ENCODE measurements at regions not wholly inside any gene's neighbourhood (a gene's known extent, or its start where the extent isn't known, plus 50 kb on each side); places are given as distances from the start of the nearest gene placed in this dataset.

- Histone ChIP-seq H3K36me3 (ENCODE audit: control insufficient read depth, insufficient read depth, low read length) (no peaks in the 10 kb centered on the region), H3K4me1 (ENCODE audit: control insufficient read depth, insufficient read depth, low read length) (no peaks in the 10 kb centered on the region), H3K9me3 (ENCODE audit: control insufficient read depth, insufficient read depth, low read depth, low read length) (no peaks in the 10 kb centered on the region), H3K27me3 (ENCODE audit: control insufficient read depth, insufficient read depth, low read length) (no peaks in the 10 kb centered on the region), H3K4me3 (ENCODE audit: low read depth in 2 of 2, low read length in 2 of 2) (no peak overlapping the region), H3K27ac (ENCODE audit: low read length) (no peak overlapping the region)
- TF ChIP-seq TCF7L2 (IDR thresholded peaks at IDR 0.05; ENCODE audit: low read depth, low read length) (no peak), POLR2AphosphoS5 (IDR thresholded peaks at IDR 0.05; ENCODE audit: low read depth, low read length) (no peak), SIN3A (IDR thresholded peaks at IDR 0.05; ENCODE audit: borderline replicate concordance, insufficient read depth, low read depth, low read length) (no peak)
- TF ChIP-seq, protein P1, sequence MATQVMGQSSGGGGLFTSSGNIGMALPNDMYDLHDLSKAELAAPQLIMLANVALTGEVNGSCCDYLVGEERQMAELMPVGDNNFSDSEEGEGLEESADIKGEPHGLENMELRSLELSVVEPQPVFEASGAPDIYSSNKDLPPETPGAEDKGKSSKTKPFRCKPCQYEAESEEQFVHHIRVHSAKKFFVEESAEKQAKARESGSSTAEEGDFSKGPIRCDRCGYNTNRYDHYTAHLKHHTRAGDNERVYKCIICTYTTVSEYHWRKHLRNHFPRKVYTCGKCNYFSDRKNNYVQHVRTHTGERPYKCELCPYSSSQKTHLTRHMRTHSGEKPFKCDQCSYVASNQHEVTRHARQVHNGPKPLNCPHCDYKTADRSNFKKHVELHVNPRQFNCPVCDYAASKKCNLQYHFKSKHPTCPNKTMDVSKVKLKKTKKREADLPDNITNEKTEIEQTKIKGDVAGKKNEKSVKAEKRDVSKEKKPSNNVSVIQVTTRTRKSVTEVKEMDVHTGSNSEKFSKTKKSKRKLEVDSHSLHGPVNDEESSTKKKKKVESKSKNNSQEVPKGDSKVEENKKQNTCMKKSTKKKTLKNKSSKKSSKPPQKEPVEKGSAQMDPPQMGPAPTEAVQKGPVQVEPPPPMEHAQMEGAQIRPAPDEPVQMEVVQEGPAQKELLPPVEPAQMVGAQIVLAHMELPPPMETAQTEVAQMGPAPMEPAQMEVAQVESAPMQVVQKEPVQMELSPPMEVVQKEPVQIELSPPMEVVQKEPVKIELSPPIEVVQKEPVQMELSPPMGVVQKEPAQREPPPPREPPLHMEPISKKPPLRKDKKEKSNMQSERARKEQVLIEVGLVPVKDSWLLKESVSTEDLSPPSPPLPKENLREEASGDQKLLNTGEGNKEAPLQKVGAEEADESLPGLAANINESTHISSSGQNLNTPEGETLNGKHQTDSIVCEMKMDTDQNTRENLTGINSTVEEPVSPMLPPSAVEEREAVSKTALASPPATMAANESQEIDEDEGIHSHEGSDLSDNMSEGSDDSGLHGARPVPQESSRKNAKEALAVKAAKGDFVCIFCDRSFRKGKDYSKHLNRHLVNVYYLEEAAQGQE (IDR thresholded peaks at IDR 0.05; ENCODE audit: insufficient read depth in 1 of 2, low read depth in 2 of 2, low read length in 1 of 2) = no peak
- TF ChIP-seq, protein P2, sequence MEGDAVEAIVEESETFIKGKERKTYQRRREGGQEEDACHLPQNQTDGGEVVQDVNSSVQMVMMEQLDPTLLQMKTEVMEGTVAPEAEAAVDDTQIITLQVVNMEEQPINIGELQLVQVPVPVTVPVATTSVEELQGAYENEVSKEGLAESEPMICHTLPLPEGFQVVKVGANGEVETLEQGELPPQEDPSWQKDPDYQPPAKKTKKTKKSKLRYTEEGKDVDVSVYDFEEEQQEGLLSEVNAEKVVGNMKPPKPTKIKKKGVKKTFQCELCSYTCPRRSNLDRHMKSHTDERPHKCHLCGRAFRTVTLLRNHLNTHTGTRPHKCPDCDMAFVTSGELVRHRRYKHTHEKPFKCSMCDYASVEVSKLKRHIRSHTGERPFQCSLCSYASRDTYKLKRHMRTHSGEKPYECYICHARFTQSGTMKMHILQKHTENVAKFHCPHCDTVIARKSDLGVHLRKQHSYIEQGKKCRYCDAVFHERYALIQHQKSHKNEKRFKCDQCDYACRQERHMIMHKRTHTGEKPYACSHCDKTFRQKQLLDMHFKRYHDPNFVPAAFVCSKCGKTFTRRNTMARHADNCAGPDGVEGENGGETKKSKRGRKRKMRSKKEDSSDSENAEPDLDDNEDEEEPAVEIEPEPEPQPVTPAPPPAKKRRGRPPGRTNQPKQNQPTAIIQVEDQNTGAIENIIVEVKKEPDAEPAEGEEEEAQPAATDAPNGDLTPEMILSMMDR (IDR thresholded peaks at IDR 0.05) = no peak
- no TSS peak for BruUV-seq (replicated peaks)
- no peak for DNase-seq (ENCODE audit: low read depth, low spot score)
- no peak for ATAC-seq
- POLR2A ChIA-PET = no interaction called here
- CTCF ChIA-PET = no interaction called here
- intact Hi-C loops (cut with micrococcal nuclease; ENCODE audit: unreplicated experiment) (no loop called here), in situ Hi-C loops (cut with HindIII; ENCODE audit: low pct_unique_long_range_greater_than_20kb, low sequenced_read_pairs) (no loop called here)
These were observed 395.7 kb downstream of the RAPGEF2 start for GRCh38 chr4:159498446-159499115.

GRCh38 chr4:159500861-159501260 lies 398.0 kb downstream of the RAPGEF2 start:
- no peaks in the 10 kb centered on the region for H3K4me1 ChIP-seq (ENCODE audit: control insufficient read depth, insufficient read depth, low read length)
- H3K4me3 ChIP-seq (ENCODE audit: low read depth in 2 of 2, low read length in 2 of 2) = no peak overlapping the region
- BruUV-seq (replicated peaks) = no TSS peak
- H3K27ac ChIP-seq (ENCODE audit: low read length) = no peak overlapping the region
- POLR2A ChIA-PET = no interaction called here
- no peaks in the 10 kb centered on the region for H3K27me3 ChIP-seq (ENCODE audit: control insufficient read depth, insufficient read depth, low read length)
- no peaks in the 10 kb centered on the region for H3K36me3 ChIP-seq (ENCODE audit: control insufficient read depth, insufficient read depth, low read length)
- ATAC-seq (no peak), DNase-seq (ENCODE audit: low read depth, low spot score) (no peak)
- intact Hi-C loops (cut with micrococcal nuclease; ENCODE audit: unreplicated experiment) (no loop called here), in situ Hi-C loops (cut with HindIII; ENCODE audit: low pct_unique_long_range_greater_than_20kb, low sequenced_read_pairs) (no loop called here)
- H3K9me3 ChIP-seq (ENCODE audit: control insufficient read depth, insufficient read depth, low read depth, low read length) = no peaks in the 10 kb centered on the region
- no peak for TF ChIP-seq POLR2AphosphoS5 (IDR thresholded peaks at IDR 0.05; ENCODE audit: low read depth, low read length)
- TF ChIP-seq TCF7L2 (IDR thresholded peaks at IDR 0.05; ENCODE audit: low read depth, low read length) = no peak
- TF ChIP-seq SIN3A (IDR thresholded peaks at IDR 0.05; ENCODE audit: borderline replicate concordance, insufficient read depth, low read depth, low read length) = no peak
- TF ChIP-seq, protein P2 (IDR thresholded peaks at IDR 0.05) = no peak
- TF ChIP-seq, protein P1 (IDR thresholded peaks at IDR 0.05; ENCODE audit: insufficient read depth in 1 of 2, low read depth in 2 of 2, low read length in 1 of 2) = no peak
- CTCF ChIA-PET = no interaction called here

Measured in Panc1 (cell line).